ENCODE measurements at regions not wholly inside any gene's neighbourhood (a gene's known extent, or its start where the extent isn't known, plus 50 kb on each side); places are given as distances from the start of the nearest gene placed in this dataset.
"Not testable (repeated sequence)": the region's sequence is repeated elsewhere in the genome, so short reads cannot be mapped to it uniquely, and the experiment has no call there.

GRCh38 chr13:26482451-26483197 lies 74.9 kb upstream of the WASF3 start:
- peak; percentile 71 for DNase-seq (ENCODE audit: low read depth)

DNA sequence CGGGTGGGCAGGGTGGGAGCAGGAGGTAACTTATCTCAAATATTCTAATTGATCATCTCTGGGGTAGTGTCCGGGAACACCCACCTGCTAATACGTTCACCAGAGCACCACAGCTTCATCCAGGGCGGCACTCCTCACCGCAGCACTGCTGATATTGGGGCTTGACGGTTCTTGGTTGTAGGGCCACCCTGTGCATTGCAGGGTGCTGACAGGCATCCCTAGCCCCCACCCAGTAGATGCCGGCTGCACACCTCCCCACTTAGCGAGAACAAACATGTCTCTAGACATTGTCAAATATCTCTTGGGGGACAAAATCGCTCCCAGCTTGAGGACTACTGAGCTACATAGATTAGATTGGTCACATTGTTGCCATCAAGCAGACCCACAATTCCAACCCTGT lies 73.9 kb upstream of the WASF3 start:
- DNase-seq (ENCODE audit: low read depth) = no peak

- no peak for DNase-seq (ENCODE audit: low read depth)
Measured at GRCh38 chr13:26484196-26484595, 73.3 kb upstream of the WASF3 start.

DNA sequence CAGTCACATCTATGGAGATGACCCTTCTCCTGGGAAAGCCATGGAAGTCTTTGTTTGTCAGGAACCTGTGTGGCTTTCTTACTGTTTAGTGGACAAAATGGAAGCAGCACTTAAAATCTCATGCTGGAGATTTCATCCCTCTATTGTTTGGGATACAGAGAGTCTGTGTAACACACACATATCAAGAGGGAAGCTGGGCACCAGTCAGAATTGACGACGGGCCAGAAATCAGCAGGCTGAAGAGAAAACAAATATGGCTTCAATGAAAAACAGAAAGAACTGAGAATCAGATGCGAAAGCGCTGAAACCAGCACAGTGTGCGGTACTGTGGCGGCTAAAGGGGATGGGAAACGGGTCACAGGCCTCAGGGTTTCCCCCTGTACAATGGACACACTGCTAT lies 72.2 kb upstream of the WASF3 start:
- DNase-seq (ENCODE audit: low read depth) = no peak

DNA sequence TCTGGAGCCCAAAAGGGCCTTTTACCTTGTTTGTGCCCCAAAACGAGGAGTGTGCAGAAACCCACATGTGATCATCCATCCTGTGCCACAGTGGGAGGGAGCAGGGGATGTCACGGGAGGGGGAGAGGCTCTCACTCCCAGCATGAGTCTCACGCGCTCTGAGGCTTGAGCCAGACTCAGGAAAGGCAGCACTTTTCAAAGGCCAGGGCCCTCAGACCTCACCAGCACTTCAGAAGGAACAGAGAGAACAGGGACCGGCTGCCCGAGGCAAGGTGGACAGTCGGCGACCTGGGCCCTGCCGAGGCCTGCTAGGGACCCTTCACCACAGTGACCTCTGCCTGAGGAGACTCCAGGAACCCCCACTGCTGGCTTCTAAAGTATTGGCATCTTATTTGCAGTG lies 71.7 kb upstream of the WASF3 start:
- DNase-seq (ENCODE audit: low read depth) = no peak

GRCh38 chr13:26486550-26486949 lies 70.9 kb upstream of the WASF3 start:
- no peak for DNase-seq (ENCODE audit: low read depth)

DNA sequence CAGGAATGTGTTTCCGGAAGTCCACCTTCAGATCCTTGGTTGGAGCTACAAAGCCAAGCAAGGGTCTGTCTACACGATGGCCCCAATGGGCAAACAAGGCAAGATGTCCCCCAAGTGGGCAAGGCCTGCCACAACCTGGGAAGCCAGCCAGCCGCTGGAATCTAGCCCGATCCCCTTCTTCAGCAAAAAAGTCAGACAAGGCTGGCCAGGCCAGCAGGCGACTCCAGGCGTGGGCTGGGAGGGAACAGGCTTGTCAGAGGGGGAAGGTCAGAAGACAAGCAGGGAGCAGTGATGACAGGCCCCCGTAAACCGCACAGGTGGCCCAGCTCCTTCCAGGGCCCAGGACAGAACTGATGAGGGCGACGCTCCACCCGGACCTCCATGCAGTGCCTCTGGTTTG lies 69.7 kb upstream of the WASF3 start:
- no peak for DNase-seq (ENCODE audit: low read depth)

GRCh38 chr13:26488236-26489003 lies 69.1 kb upstream of the WASF3 start:
- DNase-seq (ENCODE audit: low read depth) = no peak

DNA sequence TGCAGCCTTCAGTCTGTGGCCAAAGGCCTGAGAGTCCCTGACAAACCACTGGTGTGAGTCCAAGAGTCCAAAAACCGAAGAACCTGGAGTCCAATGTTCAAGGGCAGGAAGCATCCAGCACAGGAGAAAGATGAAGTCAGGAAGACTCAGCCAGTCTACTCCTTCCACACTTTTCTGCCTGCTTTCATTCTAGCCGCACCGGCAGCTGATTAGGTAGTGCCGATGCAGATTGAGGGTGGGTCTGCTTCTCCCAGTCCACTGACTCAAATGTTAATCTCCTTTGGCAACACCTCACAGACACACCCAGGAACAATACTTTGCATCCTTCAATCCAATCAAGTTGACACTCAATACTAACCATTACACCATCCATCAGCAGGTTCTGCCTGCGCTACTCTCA lies 65.2 kb upstream of the WASF3 start:
- DNase-seq (ENCODE audit: low read depth) = not testable (repeated sequence)

DNA sequence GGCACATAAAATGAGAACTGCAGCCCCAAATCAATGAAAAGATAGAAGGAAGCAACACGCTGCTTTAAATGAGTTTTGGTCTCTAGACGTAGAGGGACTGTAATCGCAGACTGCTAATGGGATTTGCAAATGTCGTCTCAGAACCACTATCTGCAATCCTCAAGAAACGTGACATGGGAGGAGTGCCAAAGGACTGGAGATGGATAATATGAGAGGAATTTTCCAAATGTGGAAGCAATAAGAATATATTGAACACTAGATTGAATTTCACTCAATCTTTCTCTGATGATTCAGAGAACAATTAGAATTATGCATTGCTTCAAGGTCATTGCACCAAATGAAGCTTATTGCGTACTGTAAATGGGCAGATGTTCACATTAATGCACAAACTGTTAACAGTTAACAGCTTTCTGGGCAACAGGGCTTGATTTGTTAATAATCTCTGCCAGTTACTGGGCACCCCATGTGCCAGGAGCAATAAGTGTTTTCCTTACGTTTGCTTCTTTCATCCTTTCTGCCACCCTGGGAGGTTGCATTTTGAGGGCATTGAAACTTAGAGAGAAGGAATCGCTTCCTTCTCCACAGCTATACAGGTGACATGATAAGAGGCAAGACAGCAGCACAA lies 62.8 kb upstream of the WASF3 start:
- DNase-seq (ENCODE audit: low read depth) = no peak

DNA sequence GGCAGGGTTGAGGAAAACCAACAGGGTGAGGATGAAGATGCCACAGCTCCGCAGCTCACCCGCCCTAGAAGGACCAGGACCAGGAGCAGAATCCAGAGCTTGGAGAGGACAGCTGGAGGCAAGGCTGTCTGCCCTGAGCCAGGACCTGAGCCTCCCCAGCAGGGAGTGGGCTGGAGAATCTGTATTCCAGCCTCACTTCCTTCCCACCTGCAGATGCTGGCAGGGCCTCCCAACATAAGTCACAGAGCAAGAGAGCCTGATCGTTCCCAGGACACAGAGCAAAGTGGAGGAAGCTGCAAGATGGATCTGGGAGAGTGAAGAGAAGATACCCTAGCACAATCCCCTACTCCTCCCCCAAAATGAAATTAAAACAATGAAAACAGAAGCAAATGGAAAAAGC lies 61.7 kb upstream of the WASF3 start:
- no peak for DNase-seq (ENCODE audit: low read depth)

GRCh38 chr13:26497968-26498511 lies 59.4 kb upstream of the WASF3 start:
- peak; percentile 67 for DNase-seq (ENCODE audit: low read depth)

GRCh38 chr13:26498656-26499601 lies 58.6 kb upstream of the WASF3 start:
- peak; percentile 20 for DNase-seq (ENCODE audit: low read depth)

DNA sequence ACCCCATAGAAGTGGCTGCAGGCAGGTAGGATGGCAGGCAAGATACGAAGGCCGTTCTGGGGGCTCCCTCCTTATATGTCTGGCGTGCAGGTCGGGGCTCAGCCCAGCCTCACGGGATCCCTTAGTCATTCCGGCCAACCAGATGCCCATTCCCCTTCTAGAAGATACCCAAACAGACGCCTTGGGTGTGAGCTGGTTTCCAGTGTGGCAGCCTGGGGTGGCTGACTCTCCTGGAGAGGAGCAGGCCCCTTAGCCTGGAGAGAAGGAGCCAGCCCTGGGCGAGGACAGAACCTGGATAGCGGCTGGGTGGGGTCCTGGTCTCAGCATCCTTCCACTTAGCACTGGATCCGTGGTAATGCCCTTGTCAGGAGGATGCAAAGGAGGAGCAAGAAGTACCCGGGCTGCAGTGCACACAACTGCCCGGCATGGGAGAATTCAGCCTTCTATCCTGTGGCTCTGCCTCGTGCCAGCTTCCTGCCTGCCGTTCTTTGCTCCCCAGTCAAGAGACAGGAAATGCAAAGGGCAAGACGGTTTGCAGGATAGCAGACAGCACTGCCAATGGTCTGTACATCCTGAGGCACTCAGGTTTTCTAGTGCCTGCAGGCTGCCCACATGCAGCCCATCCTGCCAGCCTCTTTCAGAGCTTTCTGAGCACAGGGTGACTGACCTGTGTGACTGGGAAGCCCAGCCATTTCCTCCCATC lies 56.7 kb upstream of the WASF3 start:
- peak; percentile 21 for DNase-seq (ENCODE audit: low read depth)

GRCh38 chr13:26501641-26502040 lies 55.8 kb upstream of the WASF3 start:
- no peak for DNase-seq (ENCODE audit: low read depth)

DNA sequence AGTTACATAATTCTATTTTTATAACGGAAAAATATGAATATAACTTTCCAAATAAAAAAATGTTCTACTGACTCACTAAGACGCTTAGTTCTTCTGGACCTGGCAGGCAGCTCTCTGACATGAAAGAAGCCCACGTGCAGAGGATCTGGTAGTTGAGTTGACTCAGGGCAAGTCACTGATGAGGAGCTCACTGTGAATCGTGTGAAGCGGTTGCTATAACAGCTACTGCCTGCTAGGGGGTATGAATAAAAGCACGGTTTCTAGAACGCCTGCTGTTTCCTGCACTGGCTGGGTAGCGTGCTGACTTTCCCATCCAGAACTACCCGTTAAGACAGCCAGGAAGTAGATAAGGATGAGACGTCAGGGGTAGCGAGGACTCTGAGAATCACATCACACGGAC lies 54.7 kb upstream of the WASF3 start:
- peak; percentile 76 for DNase-seq (ENCODE audit: low read depth)

DNA sequence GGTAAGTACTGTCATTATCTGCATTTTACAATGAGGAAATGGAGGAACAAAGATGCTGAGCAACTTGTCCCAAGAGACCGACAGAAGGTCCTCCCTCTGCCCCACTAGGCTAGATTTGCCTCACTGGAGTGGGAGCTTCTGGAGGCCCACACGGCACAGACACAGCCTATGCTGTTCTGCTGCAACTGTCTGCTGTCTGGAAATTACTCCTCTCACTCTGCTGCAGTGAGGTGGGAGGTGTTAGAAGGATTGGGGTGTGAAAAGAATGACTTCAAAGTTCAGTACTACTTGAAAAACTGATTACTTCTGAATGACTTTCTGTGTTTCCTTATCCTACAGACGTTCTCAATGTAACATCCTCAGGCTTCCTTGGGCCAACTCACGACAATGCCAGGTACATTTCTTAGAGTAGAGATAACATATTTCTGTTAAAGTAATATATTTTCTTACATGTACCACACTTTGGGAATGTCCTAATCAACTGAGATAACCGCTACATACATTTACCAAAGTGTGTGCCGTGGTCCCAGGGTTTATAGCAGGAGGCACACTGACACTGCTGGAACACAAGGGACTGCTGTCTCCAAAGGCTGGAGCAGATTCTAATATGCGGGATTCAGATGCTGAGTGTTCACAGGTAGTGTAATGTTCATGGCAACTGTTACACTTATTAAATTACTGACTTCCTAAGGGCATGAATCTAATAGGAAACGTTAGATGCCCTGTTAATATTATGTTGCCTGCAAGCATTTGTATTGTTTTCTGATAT lies 53.5 kb upstream of the WASF3 start:
- DNase-seq (ENCODE audit: low read depth) = no peak

Measured in HT1080 (cell line).